GM18861 (cell line): ENCODE measurements at regions not wholly inside any gene's neighbourhood (a gene's known extent, or its start where the extent isn't known, plus 50 kb on each side); places are given as distances from the start of the nearest gene placed in this dataset.

ENCODE experiments used
- ATAC-seq: cut with Tn5 transposase; IDR thresholded peaks from one replicate; pipeline ENCODE4 v1.9.1; 2021; ENCODE audit not compliant: unreplicated experiment

DNA sequence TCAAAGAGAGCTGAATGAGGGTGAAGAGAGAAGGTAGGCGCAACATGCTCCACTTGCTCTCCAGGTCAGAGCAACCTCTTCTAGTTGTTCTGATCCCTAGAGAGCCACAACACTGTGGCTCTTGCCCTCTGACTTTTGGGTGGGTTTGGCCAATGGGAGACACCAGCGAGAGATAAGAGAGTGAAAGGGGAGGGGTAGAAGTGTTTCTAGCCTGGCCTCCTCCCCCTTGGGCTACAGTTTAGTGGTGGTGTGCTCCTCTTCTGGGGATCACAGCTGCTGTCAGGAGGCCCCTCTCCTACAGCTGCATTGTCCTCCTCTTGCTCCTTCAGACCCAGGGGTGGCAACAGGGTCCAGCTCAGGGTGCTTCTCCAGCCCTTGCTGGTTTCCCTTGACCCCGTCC, 454.8 kb downstream of the FUT8 start:
- ATAC-seq = no peak

- no peak for ATAC-seq
These were observed 460.0 kb downstream of the FUT8 start for GRCh38 chr14:65872536-65872935.

DNA sequence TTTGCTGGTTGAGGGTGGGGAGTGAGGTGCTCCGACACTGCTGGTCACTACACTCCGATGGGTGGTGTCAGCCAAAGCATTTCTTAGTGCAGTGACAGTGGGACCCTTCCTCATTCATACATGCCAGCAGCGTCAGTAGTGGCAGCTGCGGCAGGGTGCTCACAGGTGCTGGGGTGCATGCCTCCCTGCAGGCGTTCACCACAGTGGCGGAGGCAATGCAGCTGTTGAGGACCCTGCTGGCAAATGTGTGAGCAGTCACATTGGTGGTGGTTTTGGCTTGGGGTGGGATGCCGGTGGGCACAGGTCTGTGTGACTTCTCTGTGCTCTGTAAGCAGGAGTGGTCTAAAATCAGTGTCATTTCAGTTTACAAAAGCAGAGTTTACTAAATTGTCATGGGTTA, 464.6 kb downstream of the FUT8 start:
- no peak for ATAC-seq

DNA sequence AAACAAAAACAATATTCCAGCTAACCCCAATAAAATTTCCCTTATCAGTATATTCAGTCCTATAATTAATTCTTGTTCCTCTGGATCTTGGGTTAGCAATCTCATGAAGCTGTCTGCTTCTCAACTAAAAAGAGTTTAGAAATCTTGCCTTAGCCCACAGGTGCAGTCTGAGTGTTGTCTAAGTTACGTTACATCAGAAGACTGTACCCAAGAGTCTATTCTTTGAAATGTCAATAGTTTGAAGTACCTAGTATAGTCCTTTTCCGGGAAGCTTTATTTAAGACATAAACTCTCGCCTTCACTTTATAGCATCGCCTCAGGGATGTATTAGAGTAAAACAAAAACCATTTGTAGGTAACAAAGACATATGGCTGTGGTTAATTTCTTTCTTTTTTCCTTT, 465.1 kb downstream of the FUT8 start:
- ATAC-seq = no peak

- ATAC-seq = no peak
These were observed 466.1 kb downstream of the FUT8 start for GRCh38 chr14:65878586-65878985.

GRCh38 chr14:65879248-65880009, 466.9 kb downstream of the FUT8 start:
- peak; percentile 74 for ATAC-seq

DNA sequence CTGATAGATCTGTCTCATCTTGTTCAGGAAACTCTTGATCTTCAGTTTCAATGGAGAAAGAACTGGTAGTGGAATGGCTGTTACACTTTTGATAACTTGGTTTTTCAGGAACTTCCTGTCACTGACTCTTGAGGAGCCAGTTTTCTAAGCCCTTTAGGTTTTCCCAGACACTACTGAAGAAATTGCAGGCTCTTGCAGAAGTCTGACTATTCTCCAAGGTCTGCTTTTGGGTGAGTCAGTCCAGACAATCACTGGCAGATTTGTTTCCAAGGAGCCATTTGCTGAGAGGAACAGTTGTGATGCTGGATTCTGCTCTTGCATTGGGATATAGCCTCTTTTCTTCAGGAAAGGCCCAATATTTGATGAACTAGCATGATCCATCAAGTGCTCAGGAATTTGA, 468.0 kb downstream of the FUT8 start:
- ATAC-seq = no peak

- no peak for ATAC-seq
These were observed 469.1 kb downstream of the FUT8 start for GRCh38 chr14:65881642-65882041.

DNA sequence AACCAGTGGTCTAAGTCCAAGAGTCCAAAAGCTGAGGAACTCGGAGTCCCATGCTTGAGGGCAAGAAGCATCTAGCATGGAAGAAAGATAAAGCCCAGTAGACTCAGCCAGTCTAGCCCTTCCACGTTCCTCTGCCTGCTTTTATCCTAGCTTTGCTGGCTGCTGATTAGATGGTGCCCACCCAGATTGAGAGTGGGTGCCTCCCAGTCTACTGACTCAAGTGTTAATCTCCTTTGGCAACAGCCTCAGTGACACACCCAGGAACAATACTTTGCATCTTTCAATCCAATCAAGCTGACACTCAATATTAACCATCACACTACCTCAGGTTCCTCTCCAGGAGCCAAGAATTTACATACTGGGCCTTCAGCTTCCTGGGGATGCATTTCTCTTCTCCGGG, 476.1 kb downstream of the FUT8 start:
- no peak for ATAC-seq

GRCh38 chr14:65892315-65892714, 479.8 kb downstream of the FUT8 start:
- no peak for ATAC-seq

- no peak for ATAC-seq
These were observed 487.6 kb downstream of the FUT8 start for GRCh38 chr14:65900164-65900563.

DNA sequence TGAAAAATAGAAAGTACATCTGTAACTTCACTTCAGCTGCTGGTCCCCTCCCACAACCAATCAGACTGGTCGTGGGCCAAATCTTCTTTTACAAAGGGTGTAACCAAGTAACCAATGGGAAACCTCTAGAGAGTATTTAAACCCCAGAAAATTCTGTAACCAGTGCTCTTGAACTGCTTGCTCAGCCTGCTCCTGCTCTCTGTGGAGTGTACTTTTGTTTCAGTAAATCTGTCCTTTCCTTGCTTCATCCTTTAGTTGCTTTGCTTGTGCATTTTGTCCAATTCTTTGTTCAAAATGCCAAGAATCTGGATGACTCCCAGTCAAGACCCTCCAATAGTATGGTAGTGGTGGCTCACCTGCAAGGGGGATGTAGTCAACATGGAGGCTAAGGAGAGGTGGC, 489.1 kb downstream of the FUT8 start:
- no peak for ATAC-seq

DNA sequence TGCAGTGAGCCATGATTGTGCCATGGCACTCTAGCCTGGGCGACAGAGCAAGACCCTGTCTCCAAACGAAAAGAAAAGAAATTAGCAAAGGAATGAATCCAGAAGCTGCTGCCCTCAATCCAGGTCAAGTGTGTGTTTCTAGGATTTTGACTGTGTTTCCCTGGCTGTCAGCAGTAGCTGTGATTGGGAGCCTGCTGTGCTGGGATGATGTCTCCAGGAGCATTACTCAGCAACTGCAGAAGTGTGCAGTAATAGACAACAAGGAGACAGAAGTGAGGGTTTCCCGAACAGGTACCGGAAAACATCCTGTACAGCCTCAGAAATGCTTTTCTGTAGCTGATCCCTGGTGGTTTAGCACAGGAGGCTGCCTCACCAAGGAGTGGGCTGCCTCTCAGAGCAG, 492.5 kb downstream of the FUT8 start:
- ATAC-seq = no peak

- no peak for ATAC-seq
These were observed 493.8 kb downstream of the FUT8 start for GRCh38 chr14:65906344-65906743.

GRCh38 chr14:65906948-65907347, 494.4 kb downstream of the FUT8 start:
- no peak for ATAC-seq

- no peak for ATAC-seq
These were observed 497.7 kb downstream of the FUT8 start for GRCh38 chr14:65910108-65910786.

DNA sequence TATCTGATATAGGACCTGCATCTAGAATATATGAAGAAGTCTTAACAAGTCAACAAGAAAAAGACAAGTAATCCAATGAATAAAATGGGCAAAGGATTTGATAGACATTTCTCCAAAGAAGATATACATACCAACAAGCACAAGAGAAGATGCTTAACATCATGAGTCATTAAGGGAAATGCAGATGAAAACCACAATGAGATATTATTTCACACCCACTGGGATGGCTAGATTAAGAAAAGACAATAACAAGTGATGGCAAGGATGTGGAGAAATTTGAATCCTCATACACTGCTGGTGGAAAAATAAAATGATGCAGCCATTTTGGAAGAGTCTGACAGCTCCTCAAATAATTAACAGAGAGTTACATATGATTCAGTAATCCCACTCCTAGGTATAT, 502.6 kb downstream of the FUT8 start:
- no peak for ATAC-seq

GRCh38 chr14:65916055-65916454, 503.5 kb downstream of the FUT8 start:
- no peak for ATAC-seq

DNA sequence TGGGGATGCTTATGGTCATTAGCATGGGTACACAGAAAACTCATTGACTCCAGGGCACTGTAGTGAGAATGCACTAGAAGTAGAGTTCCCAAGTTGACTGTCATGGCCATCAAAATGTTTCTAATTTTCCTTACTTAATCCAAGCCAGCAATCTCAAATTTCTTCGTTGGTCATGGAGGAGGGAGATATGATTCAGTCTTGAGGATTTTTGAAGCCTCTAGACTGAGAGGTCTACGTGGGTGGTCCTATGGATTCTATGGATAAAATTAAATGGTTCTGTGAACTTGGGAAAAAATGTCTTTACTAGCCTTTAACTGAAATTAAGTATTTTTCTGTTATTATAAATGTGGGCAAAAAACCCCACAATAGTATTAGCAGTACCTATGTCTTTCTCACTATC, 508.5 kb downstream of the FUT8 start:
- ATAC-seq = no peak

DNA sequence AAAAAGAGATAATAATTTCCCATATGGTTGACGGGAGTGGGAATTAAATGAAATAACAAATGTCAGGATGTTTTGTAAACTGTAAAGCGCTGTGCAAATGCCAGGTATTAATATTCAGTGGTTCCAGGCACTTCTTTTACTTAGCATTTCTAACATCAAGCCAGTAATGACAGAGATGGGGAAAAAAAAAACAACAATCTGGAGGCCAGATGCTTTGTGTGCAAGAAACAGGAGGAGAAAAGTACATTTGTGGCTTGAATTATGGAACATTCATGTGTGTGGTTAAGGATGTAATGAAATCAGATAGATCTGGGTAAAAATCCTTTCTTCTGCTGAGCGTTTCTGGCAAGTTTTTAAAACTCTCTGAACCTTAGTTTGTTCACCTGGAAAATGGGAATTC, 509.6 kb downstream of the FUT8 start:
- ATAC-seq = no peak

DNA sequence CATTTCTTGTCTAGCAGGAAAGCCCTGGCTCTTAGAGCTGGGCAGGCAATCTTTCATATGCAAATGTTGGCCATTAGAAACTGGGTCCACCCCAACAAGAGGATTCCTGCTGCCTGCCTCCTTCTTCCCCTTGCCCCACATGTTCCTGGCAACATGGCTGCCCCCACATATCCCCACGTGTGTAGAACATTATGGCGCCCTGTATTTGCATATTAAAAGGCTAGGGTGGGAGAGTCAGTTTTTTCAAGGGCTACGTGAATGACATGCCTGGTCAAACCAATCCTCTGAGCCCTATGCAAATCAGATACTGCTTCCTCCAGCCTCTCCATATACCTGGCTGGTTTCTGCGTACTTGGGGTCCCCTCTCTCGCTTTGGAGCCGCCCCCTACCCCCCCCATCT, 514.0 kb downstream of the FUT8 start:
- no peak for ATAC-seq

DNA sequence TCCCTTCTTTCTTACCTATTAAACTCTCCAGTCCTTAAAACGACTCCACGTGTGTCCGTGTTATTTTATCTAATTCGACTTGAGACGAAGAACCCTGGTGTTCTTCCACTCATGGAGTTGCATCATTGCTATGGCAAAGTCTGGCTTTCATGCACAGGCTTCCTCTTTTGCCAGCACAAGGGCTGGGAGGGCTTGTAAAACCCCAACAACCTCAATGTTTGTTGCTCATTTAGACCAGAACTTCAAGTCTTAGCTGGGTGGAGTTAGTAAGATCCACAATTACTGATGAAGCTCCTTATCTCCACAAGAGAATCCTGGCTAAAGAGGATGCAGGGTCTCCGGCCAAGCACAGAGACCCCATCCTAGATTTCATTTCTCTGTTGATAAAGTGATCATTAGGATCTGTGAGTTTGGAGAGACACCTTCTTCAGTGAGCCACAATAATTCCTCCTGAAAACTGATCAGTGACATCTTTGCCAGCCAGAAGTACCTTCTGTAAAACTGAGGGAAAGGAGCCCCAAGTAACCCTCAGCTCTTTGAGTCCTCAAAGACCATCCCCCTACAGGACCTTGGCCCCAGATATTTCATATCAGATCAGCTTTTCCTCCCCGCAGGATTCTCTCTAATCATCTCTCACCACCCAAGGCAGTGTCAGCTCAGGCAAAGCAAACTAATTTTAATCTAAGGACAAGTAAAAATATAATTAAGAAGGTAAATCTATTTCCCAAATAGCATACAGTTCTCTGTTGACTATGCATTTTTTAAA, 514.6 kb downstream of the FUT8 start:
- ATAC-seq = no peak
